Endothelial cell of umbilical vein (primary cell): ENCODE measurements at regions not wholly inside any gene's neighbourhood (a gene's known extent, or its start where the extent isn't known, plus 50 kb on each side); places are given as distances from the start of the nearest gene placed in this dataset.

Experiments
- BruUV-seq: library from RNA; stranded (reverse); fragments of 400-500 nt; replicated peaks from 2 replicates; lab custom pipeline; 2021; lab: Mats Ljungman, UMichigan
- CTCF ChIA-PET: fragments of 300-600, 350-600 bp; sonication (Branson Sonifier 250); formaldehyde crosslinking; loops from one replicate; lab custom pipeline; 2021; ENCODE audit warnings: antibody characterized with exemption, inconsistent platforms; lab: Charles Lee
- POLR2A ChIA-PET: fragments of 300-600, 350-600 bp; sonication (Branson Sonifier 250); formaldehyde crosslinking; loops from one replicate; lab custom pipeline; 2021; ENCODE audit warnings: antibody characterized with exemption, inconsistent platforms; lab: Charles Lee
- DNase-seq: peaks from one replicate; pipeline ENCODE4 v3.0.0-alpha.2; 2011; ENCODE audit warnings: low read depth, low spot score
- FAIRE-seq: peaks from 2 replicates; lab custom pipeline; 2011; peaks lifted over from hg19 to GRCh38; lab: Jason Lieb, UNC
- H2AFZ ChIP-seq: 2 replicates; pipeline ENCODE4 v1.6.0; 2012; ENCODE audit warnings: low read depth, low read length, control low read depth, inconsistent platforms
- H3K27ac ChIP-seq: 2 replicates; pipeline ENCODE4 v1.5.1; 2011; ENCODE audit warnings: low read depth, mild to moderate bottlenecking, control low read depth, low read length, moderate library complexity; ENCODE audit not compliant: insufficient read depth
- H3K27me3 ChIP-seq, 2 experiments: 2 replicates each; pipeline versions ENCODE4 v1.6.0 to v1.6.1; 2011; ENCODE audit warnings: low read length in 2 of 2, mixed read lengths in 1 of 2; ENCODE audit not compliant: control insufficient read depth in 2 of 2, insufficient read depth in 2 of 2
- H3K36me3 ChIP-seq, 2 experiments: 2 replicates in 1 of 2; 3 replicates in 1 of 2; pipeline ENCODE4 v1.5.1; 2011; ENCODE audit warnings: low read length in 2 of 2, mild to moderate bottlenecking in 1 of 2, moderate library complexity in 1 of 2; ENCODE audit not compliant: control insufficient read depth in 2 of 2, insufficient read depth in 2 of 2; ENCODE audit errors: extremely low read depth in 1 of 2
- H3K4me1 ChIP-seq: 3 replicates; pipeline ENCODE4 v1.5.1; 2011; ENCODE audit warnings: mild to moderate bottlenecking, low read length; ENCODE audit not compliant: control insufficient read depth, insufficient read depth; ENCODE audit errors: extremely low read depth
- H3K4me2 ChIP-seq: 2 replicates; pipeline ENCODE4 v1.6.1; 2011; ENCODE audit warnings: low read length, control low read depth, mixed read lengths; ENCODE audit not compliant: insufficient read depth
- H3K4me3 ChIP-seq, 3 experiments: fragments of 200-600 bp in 1 of 3; sonication (generic), shearing (Covaris generic) in 1 of 3; replicated peaks in 1 of 3; 2 replicates each; pipeline ENCODE4 v1.5.1; 2011 to 2016; ENCODE audit warnings: control low read depth in 3 of 3, low read length in 3 of 3, mild to moderate bottlenecking in 2 of 3, inconsistent platforms in 1 of 3, low read depth in 1 of 3, moderate library complexity in 1 of 3; ENCODE audit not compliant: insufficient read depth in 1 of 3
- H3K79me2 ChIP-seq: 2 replicates; pipeline ENCODE4 v1.6.0; 2012; ENCODE audit warnings: low read length, inconsistent platforms; ENCODE audit not compliant: control insufficient read depth, insufficient read depth
- H3K9ac ChIP-seq: replicated peaks from 2 replicates; pipeline ENCODE3; 2011; ENCODE audit warnings: low read length, control low read depth; ENCODE audit not compliant: insufficient read depth; ENCODE audit errors: extremely low read depth
- H3K9me1 ChIP-seq: replicated peaks from 3 replicates; pipeline ENCODE4 v1.6.0; 2011; ENCODE audit warnings: mild to moderate bottlenecking, low read length; ENCODE audit not compliant: control insufficient read depth, insufficient read depth; ENCODE audit errors: extremely low read depth
- H3K9me3 ChIP-seq: replicated peaks from 2 replicates; pipeline ENCODE4 v1.5.1; 2012; ENCODE audit warnings: low read length, inconsistent platforms; ENCODE audit not compliant: control insufficient read depth, insufficient read depth
- H4K20me1 ChIP-seq: replicated peaks from 2 replicates; pipeline ENCODE3; 2011; ENCODE audit warnings: mild to moderate bottlenecking, low read length; ENCODE audit not compliant: control insufficient read depth, insufficient read depth; ENCODE audit errors: extremely low read depth
- EZH2 ChIP-seq: IDR thresholded peaks from 2 replicates; pipeline ENCODE4 v1.6.1; 2012; ENCODE audit warnings: borderline replicate concordance, low read depth, mild to moderate bottlenecking, moderate library complexity, low read length, inconsistent platforms; ENCODE audit not compliant: severe bottlenecking
- FOS ChIP-seq: IDR thresholded peaks from 2 replicates; pipeline ENCODE4 v1.6.1; 2011; ENCODE audit warnings: mild to moderate bottlenecking, low read length, moderate library complexity, borderline replicate concordance; ENCODE audit not compliant: insufficient read depth
- GATA2 ChIP-seq: IDR thresholded peaks from 2 replicates; pipeline ENCODE4 v1.7.0; 2011; ENCODE audit warnings: low read depth, mild to moderate bottlenecking, moderate library complexity, mixed read lengths, low read length; ENCODE audit not compliant: insufficient read length, insufficient read depth
- JUN ChIP-seq: IDR thresholded peaks from 2 replicates; pipeline ENCODE4 v1.6.1; 2011; ENCODE audit warnings: borderline replicate concordance, low read depth; ENCODE audit not compliant: insufficient read length, insufficient read depth
- MAX ChIP-seq: IDR thresholded peaks from 2 replicates; pipeline ENCODE4 v1.6.1; 2011; ENCODE audit not compliant: insufficient read depth, insufficient read length
- MYC ChIP-seq: IDR thresholded peaks from one replicate; pipeline ENCODE4 v1.6.1; 2011; ENCODE audit warnings: mild to moderate bottlenecking, low read depth, low read length
- POLR2A ChIP-seq: IDR thresholded peaks from 2 replicates; pipeline ENCODE4 v1.6.1; 2012; ENCODE audit warnings: low read depth, mild to moderate bottlenecking, control low read depth, low read length
- POLR2AphosphoS5 ChIP-seq: IDR thresholded peaks from 2 replicates; pipeline ENCODE4 v1.6.1; 2012; ENCODE audit warnings: low read depth, mild to moderate bottlenecking, control low read depth, low read length, moderate library complexity; ENCODE audit not compliant: insufficient read depth
- dilution Hi-C: fragments of 300-500 bp; cut with MboI; formaldehyde crosslinking; loops from one replicate; pipeline ENCODE4 v1.15.0; 2019; ENCODE audit warnings: low sequenced_read_pairs; ENCODE audit not compliant: extremely low pct_ligation_motif_present
- intact Hi-C: fragments of 100-400 bp; cut with micrococcal nuclease; formaldehyde crosslinking; loops from one replicate; pipeline ENCODE4 v1.10.0; 2022
- TF ChIP-seq, protein P1 (sequence below), 2 donors: IDR thresholded peaks; 1 replicate in 1 of 2; 2 replicates in 1 of 2; pipeline ENCODE4 v1.5.1; 2011; ENCODE audit warnings: low read length in 2 of 2, mild to moderate bottlenecking in 2 of 2, moderate library complexity in 2 of 2, control low read depth in 1 of 2, inconsistent platforms in 1 of 2, low read depth in 1 of 2; ENCODE audit not compliant: insufficient read depth in 1 of 2; ENCODE audit errors: extremely low read depth in 1 of 2

- no peak for FAIRE-seq
- BruUV-seq, result no TSS peak
Observed at GRCh38 chr1:60196026-60196425, 122.5 kb upstream of the C1orf87 start.

More at GRCh38 chr1:60196026-60196425, 122.5 kb upstream of the C1orf87 start:
- no peaks in the 10 kb centered on the region for H3K9me3 ChIP-seq
- H4K20me1 ChIP-seq, result no peaks in the 10 kb centered on the region
- H3K27me3 ChIP-seq, result no peaks in the 10 kb centered on the region
- intact Hi-C loops, result no loop called here
- H3K4me1 ChIP-seq, result no peaks in the 10 kb centered on the region
- TF ChIP-seq MYC (no peak), POLR2AphosphoS5 (no peak), JUN (no peak), GATA2 (no peak), MAX (no peak), FOS (no peak), POLR2A (no peak), EZH2 (no peak)
- TF ChIP-seq, protein P1, sequence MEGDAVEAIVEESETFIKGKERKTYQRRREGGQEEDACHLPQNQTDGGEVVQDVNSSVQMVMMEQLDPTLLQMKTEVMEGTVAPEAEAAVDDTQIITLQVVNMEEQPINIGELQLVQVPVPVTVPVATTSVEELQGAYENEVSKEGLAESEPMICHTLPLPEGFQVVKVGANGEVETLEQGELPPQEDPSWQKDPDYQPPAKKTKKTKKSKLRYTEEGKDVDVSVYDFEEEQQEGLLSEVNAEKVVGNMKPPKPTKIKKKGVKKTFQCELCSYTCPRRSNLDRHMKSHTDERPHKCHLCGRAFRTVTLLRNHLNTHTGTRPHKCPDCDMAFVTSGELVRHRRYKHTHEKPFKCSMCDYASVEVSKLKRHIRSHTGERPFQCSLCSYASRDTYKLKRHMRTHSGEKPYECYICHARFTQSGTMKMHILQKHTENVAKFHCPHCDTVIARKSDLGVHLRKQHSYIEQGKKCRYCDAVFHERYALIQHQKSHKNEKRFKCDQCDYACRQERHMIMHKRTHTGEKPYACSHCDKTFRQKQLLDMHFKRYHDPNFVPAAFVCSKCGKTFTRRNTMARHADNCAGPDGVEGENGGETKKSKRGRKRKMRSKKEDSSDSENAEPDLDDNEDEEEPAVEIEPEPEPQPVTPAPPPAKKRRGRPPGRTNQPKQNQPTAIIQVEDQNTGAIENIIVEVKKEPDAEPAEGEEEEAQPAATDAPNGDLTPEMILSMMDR (IDR thresholded peaks at IDR 0.05; ENCODE audit: extremely low read depth in 1 of 2, insufficient read depth in 1 of 2, low read depth in 1 of 2, low read length in 2 of 2), result no peak
- POLR2A ChIA-PET, result no interaction called here
- CTCF ChIA-PET, result no interaction called here
- H3K36me3 ChIP-seq, result no peaks in the 10 kb centered on the region
- dilution Hi-C loops, result no loop called here
- H3K9ac ChIP-seq, result no peak overlapping the region
- no peaks in the 10 kb centered on the region for H3K79me2 ChIP-seq
- no peaks in the 10 kb centered on the region for H3K9me1 ChIP-seq
- H3K4me3 ChIP-seq, result no peak overlapping the region
- no peak overlapping the region for H3K4me2 ChIP-seq
- H2AFZ ChIP-seq, result no peak overlapping the region
- H3K27ac ChIP-seq, result no peak overlapping the region
- no peak for DNase-seq
